Tibial nerve (tissue), 4 donors: ENCODE measurements at regions not wholly inside any gene's neighbourhood (a gene's known extent, or its start where the extent isn't known, plus 50 kb on each side); places are given as distances from the start of the nearest gene placed in this dataset.

Source experiments
- DNase-seq, 2 donors: peaks; one replicate each; pipeline ENCODE4 v3.0.0-alpha.2; 2019; ENCODE audit warnings: low spot score in 2 of 2
- H3K27ac ChIP-seq, 4 donors: fragments of 200-600 bp; sonication (generic) in 3 of 4; one replicate each; pipeline ENCODE4 v1.5.1; 2017 to 2019; ENCODE audit warnings: mild to moderate bottlenecking in 1 of 4
- H3K27me3 ChIP-seq, 2 donors: fragments of 200-600 bp; sonication (generic) in 1 of 2; one replicate each; pipeline versions ENCODE4 v1.5.1 to v1.6.0; 2017 to 2019
- H3K36me3 ChIP-seq, 3 donors: fragments of 200-600 bp; sonication (generic); one replicate each; pipeline ENCODE4 v1.5.1; 2018 to 2019
- H3K4me1 ChIP-seq, 4 donors: fragments of 200-600 bp; sonication (generic) in 3 of 4; one replicate each; pipeline ENCODE4 v1.5.1; 2017 to 2019
- H3K4me3 ChIP-seq, 4 donors: fragments of 200-600 bp; sonication (generic) in 3 of 4; one replicate each; pipeline ENCODE4 v1.5.1; 2017 to 2019; ENCODE audit warnings: mild to moderate bottlenecking in 1 of 4, moderate library complexity in 1 of 4
- H3K9me3 ChIP-seq, 4 donors: fragments of 200-600 bp; sonication (generic) in 3 of 4; one replicate each; pipeline ENCODE4 v1.5.1; 2017 to 2019
- EP300 ChIP-seq, 2 donors: sonication (generic); formaldehyde crosslinking; IDR thresholded peaks; one replicate each; pipeline ENCODE4 v1.6.1; 2017; ENCODE audit warnings: antibody characterized with exemption in 2 of 2, mild to moderate bottlenecking in 1 of 2
- POLR2A ChIP-seq, 2 donors: fragments of 450-650 bp; IDR thresholded peaks; one replicate each; pipeline ENCODE4 v1.6.1; 2017; ENCODE audit warnings: antibody characterized with exemption in 2 of 2, mild to moderate bottlenecking in 2 of 2, moderate library complexity in 2 of 2
- WGBS, 2 donors: methylation state at CpG; one replicate each; pipeline ENCODE4 v1.1.5; 2018; 5-methylcytosine and 5-hydroxymethylcytosine counted together
- TF ChIP-seq, protein P1 (sequence below), 5 experiments: fragments of 200-600 bp in 3 of 5; fragments of 450-650 bp in 2 of 5; sonication (generic) in 3 of 5; IDR thresholded peaks; one replicate each; pipeline ENCODE4 v1.5.1; 2016 to 2019; ENCODE audit warnings: antibody characterized with exemption in 5 of 5, mild to moderate bottlenecking in 3 of 5, moderate library complexity in 2 of 5

DNA sequence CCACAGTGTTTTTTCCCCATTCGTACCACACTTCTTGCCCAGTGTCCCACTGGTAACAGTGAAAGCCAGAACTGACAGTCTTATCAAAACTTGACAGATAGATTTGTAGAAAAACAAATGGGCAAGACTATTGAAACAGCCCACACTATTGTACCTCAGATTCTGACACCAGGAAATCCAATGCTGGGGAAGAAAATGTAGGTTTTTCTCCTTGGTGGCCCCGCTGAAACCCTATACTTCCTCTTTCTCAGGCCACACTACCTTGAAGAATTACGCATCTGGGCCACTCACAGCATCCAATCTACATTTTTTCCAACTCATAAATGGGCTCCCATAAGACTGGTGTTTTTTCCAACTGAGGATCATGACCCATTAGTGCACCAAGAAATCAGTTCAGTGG lies 90.9 kb upstream of the HDDC2 start:
- TF ChIP-seq EP300 (IDR thresholded peaks at IDR 0.05) (no peak), POLR2A (IDR thresholded peaks at IDR 0.05) (no peak)
- TF ChIP-seq, protein P1, sequence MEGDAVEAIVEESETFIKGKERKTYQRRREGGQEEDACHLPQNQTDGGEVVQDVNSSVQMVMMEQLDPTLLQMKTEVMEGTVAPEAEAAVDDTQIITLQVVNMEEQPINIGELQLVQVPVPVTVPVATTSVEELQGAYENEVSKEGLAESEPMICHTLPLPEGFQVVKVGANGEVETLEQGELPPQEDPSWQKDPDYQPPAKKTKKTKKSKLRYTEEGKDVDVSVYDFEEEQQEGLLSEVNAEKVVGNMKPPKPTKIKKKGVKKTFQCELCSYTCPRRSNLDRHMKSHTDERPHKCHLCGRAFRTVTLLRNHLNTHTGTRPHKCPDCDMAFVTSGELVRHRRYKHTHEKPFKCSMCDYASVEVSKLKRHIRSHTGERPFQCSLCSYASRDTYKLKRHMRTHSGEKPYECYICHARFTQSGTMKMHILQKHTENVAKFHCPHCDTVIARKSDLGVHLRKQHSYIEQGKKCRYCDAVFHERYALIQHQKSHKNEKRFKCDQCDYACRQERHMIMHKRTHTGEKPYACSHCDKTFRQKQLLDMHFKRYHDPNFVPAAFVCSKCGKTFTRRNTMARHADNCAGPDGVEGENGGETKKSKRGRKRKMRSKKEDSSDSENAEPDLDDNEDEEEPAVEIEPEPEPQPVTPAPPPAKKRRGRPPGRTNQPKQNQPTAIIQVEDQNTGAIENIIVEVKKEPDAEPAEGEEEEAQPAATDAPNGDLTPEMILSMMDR (IDR thresholded peaks at IDR 0.05): no peak
- no peaks in the 10 kb centered on the region for H3K4me1 ChIP-seq
- no peak for DNase-seq
- H3K27me3 ChIP-seq: no peaks in the 10 kb centered on the region
- H3K27ac ChIP-seq: no peak overlapping the region
- WGBS, 2 donors: 86 to 92% methylated on average over 3 of the region's 3 CpGs
- no peak overlapping the region for H3K4me3 ChIP-seq
- H3K36me3 ChIP-seq: no peaks in the 10 kb centered on the region
- H3K9me3 ChIP-seq: no peaks in the 10 kb centered on the region

DNA sequence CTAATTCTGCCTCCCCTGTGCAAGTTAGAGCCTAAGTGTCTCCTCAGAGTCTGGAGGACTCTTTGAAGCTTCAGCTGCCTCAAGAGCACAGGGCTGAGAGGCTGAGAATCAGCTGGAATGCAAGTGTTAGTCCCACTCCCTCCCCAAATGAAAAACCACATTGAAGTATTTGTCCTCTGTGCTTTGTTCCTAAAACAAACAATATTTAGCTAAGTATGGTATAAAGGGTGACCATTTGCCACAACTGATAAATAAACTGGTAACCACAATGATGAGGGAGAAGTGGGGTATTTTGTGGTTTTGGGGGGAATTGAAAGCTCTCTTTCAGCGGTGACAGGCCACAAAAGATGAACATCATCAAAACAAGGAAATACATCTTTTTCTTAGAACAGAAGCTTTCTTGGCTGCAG lies 91.7 kb upstream of the HDDC2 start:
- TF ChIP-seq, protein P1 (IDR thresholded peaks at IDR 0.05): no peak
- TF ChIP-seq POLR2A (IDR thresholded peaks at IDR 0.05): no peak
- TF ChIP-seq EP300 (IDR thresholded peaks at IDR 0.05): no peak
- Histone ChIP-seq H3K9me3 (no peaks in the 10 kb centered on the region), H3K4me1 (no peaks in the 10 kb centered on the region), H3K27ac (no peak overlapping the region), H3K4me3 (no peak overlapping the region), H3K36me3 (no peaks in the 10 kb centered on the region), H3K27me3 (no peaks in the 10 kb centered on the region)
- 52 to 69% methylated on average over 1 of the region's 1 CpG for WGBS, 2 donors
- no peak for DNase-seq

DNA sequence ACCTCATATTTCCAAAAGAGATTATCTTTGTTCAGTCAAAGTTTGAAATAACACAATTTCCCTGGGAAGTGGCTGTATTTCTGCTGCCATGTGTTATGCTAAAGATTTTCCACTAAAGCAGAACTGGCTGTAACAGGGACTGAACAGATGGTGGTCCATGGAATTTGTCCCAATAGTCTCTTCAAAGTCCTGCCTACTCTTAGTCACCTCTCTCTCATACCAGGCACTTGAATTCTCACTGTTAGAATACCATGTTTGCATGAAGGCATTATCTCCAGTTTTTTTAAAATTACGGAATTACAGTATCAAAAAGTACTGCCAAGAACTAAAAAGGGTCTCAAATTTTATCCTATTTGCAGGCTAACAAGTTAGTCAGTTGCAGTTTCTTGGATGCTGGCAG lies 105.0 kb upstream of the HDDC2 start:
- Histone ChIP-seq H3K36me3 (no peaks in the 10 kb centered on the region), H3K9me3 (peaks cover 0 to 6% (median 0%) of the 10 kb centered on the region in 4 donors), H3K4me3 (no peak overlapping the region), H3K27ac (no peak overlapping the region), H3K27me3 (no peaks in the 10 kb centered on the region), H3K4me1 (no peaks in the 10 kb centered on the region)
- TF ChIP-seq, protein P1 (IDR thresholded peaks at IDR 0.05): no peak
- no peak for TF ChIP-seq POLR2A (IDR thresholded peaks at IDR 0.05)
- TF ChIP-seq EP300 (IDR thresholded peaks at IDR 0.05): no peak
- DNase-seq: no peak
- 79 to 88% methylated on average over 1 of the region's 1 CpG for WGBS, 2 donors

- no peak for TF ChIP-seq EP300 (IDR thresholded peaks at IDR 0.05)
- no peak for TF ChIP-seq POLR2A (IDR thresholded peaks at IDR 0.05)
- TF ChIP-seq, protein P1 (IDR thresholded peaks at IDR 0.05): no peak
- Histone ChIP-seq H3K9me3 (no peaks in the 10 kb centered on the region), H3K4me1 (no peaks in the 10 kb centered on the region), H3K27ac (no peak overlapping the region), H3K27me3 (no peaks in the 10 kb centered on the region), H3K36me3 (no peaks in the 10 kb centered on the region), H3K4me3 (no peak overlapping the region)
- no peak for DNase-seq
- WGBS, 2 donors: 89 to 91% methylated on average over 2 of the region's 2 CpGs
Measured at GRCh38 chr6:125414507-125414906, 112.7 kb upstream of the HDDC2 start.

DNA sequence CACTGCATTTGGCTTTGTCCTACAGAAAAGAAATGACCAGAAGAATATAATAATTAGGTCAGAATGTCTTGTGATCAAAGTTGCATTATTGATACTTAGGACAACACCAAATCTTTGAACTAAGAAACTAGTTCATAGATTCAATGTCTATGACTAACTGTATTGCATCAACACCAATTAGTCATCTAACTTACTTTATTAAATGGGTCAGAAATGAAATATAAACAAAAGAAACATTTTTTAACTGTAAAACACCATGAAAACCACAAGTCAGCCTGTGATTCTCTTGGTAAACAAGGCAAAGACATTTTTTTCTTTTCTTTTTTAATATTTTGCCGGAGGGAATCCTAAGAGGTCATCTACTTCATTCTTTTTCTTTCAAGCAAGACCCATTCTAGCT lies 114.1 kb upstream of the HDDC2 start:
- no peaks in the 10 kb centered on the region for H3K9me3 ChIP-seq
- no peak overlapping the region for H3K27ac ChIP-seq
- TF ChIP-seq, protein P1 (IDR thresholded peaks at IDR 0.05): no peak
- TF ChIP-seq POLR2A (IDR thresholded peaks at IDR 0.05) (no peak), EP300 (IDR thresholded peaks at IDR 0.05) (no peak)
- no peak for DNase-seq
- no peaks in the 10 kb centered on the region for H3K27me3 ChIP-seq
- WGBS, 2 donors: 73 to 78% methylated on average over 1 of the region's 1 CpG
- H3K4me1 ChIP-seq: peaks cover 0 to under 1% (median 0%) of the 10 kb centered on the region in 4 donors
- no peaks in the 10 kb centered on the region for H3K36me3 ChIP-seq
- H3K4me3 ChIP-seq: no peak overlapping the region
